IMR-90 (cell line): ENCODE measurements at regions not wholly inside any gene's neighbourhood (a gene's known extent, or its start where the extent isn't known, plus 50 kb on each side); places are given as distances from the start of the nearest gene placed in this dataset.

ENCODE experiments used
- CEBPB ChIP-seq: IDR thresholded peaks from 2 replicates; pipeline ENCODE4 v1.6.1; 2012; ENCODE audit warnings: low read depth, low read length, improper control_type of control experiment
- CHD1 ChIP-seq: IDR thresholded peaks from 2 replicates; pipeline ENCODE4 v1.6.1; 2012; ENCODE audit warnings: low read depth, low read length, improper control_type of control experiment
- RAD21 ChIP-seq: IDR thresholded peaks from 2 replicates; pipeline ENCODE4 v1.6.1; 2012; ENCODE audit warnings: low read length, improper control_type of control experiment
- RCOR1 ChIP-seq: IDR thresholded peaks from 2 replicates; pipeline ENCODE4 v1.6.1; 2012; ENCODE audit warnings: mild to moderate bottlenecking, low read length, improper control_type of control experiment; ENCODE audit not compliant: insufficient replicate concordance
- TF ChIP-seq, protein P1 (sequence below): conservative IDR thresholded peaks from 2 replicates; pipeline ENCODE4 v1.5.1; 2012; ENCODE audit warnings: mild to moderate bottlenecking, low read depth, low read length, improper control_type of control experiment

DNA sequence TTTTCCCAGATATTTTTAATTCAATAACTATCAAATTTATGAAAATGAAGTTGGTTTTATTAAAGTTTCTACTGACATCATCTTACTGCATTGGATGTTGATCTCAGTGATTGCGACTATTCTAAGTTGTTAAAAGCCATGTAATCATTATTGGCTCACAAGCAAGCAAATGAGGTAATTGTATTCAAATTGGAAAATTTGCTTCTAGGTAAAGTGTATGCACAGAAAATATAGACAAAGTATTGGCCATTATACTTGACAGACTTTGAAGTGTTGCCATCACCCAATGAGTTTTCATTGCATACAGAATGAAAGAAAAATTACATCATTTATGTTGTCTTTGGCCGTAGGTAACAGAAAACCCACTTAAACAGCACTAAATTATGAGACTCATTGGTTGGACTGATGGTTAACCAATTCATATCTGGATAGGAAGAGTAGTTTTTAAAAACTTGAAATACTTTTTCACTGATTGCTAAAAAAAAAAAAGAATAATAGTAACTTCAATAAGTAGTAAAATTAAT is 299.2 kb downstream of the USP25 start:
- no peak for TF ChIP-seq RCOR1
- TF ChIP-seq, protein P1, sequence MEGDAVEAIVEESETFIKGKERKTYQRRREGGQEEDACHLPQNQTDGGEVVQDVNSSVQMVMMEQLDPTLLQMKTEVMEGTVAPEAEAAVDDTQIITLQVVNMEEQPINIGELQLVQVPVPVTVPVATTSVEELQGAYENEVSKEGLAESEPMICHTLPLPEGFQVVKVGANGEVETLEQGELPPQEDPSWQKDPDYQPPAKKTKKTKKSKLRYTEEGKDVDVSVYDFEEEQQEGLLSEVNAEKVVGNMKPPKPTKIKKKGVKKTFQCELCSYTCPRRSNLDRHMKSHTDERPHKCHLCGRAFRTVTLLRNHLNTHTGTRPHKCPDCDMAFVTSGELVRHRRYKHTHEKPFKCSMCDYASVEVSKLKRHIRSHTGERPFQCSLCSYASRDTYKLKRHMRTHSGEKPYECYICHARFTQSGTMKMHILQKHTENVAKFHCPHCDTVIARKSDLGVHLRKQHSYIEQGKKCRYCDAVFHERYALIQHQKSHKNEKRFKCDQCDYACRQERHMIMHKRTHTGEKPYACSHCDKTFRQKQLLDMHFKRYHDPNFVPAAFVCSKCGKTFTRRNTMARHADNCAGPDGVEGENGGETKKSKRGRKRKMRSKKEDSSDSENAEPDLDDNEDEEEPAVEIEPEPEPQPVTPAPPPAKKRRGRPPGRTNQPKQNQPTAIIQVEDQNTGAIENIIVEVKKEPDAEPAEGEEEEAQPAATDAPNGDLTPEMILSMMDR = no peak
- no peak for TF ChIP-seq RAD21
- TF ChIP-seq CHD1 = no peak
- TF ChIP-seq CEBPB = no peak
